ENCODE measurements at regions not wholly inside any gene's neighbourhood (a gene's known extent, or its start where the extent isn't known, plus 50 kb on each side); places are given as distances from the start of the nearest gene placed in this dataset.

DNA sequence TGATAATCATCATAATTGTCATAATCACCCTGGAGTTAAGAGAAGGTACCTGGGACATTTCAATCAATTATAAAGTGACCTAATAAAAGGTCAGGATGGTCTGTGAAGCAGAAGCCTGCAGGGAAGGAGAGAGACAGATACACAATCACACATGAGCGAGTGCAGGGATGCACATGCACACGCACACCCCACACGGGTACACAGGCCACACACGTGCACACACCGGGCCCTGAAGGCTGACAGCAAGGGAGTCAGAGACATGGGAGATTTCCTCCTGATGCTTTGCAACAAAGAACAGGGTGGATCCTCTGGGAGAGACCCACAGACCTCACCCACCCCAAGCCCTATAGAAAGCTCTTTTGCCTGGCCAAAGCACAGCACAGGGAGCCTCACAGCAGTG lies 82.3 kb upstream of the ZC3H12A start:
- intact Hi-C loops (cut with DNase I): no loop called here
- Histone ChIP-seq H3K4me3 (ENCODE audit: low read length) (no peak overlapping the region), H3K27ac (ENCODE audit: low read length) (no peak overlapping the region), H3K27me3 (ENCODE audit: control insufficient read depth, insufficient read depth) (no peaks in the 10 kb centered on the region), H3K9me3 (ENCODE audit: control insufficient read depth, low read length) (no peaks in the 10 kb centered on the region), H3K4me1 (ENCODE audit: control insufficient read depth, insufficient read depth, low read length) (no peaks in the 10 kb centered on the region)
- no peak for ATAC-seq
- WGBS: 70% methylated on average over 5 of the region's 5 CpGs
- no peak for DNase-seq

DNA sequence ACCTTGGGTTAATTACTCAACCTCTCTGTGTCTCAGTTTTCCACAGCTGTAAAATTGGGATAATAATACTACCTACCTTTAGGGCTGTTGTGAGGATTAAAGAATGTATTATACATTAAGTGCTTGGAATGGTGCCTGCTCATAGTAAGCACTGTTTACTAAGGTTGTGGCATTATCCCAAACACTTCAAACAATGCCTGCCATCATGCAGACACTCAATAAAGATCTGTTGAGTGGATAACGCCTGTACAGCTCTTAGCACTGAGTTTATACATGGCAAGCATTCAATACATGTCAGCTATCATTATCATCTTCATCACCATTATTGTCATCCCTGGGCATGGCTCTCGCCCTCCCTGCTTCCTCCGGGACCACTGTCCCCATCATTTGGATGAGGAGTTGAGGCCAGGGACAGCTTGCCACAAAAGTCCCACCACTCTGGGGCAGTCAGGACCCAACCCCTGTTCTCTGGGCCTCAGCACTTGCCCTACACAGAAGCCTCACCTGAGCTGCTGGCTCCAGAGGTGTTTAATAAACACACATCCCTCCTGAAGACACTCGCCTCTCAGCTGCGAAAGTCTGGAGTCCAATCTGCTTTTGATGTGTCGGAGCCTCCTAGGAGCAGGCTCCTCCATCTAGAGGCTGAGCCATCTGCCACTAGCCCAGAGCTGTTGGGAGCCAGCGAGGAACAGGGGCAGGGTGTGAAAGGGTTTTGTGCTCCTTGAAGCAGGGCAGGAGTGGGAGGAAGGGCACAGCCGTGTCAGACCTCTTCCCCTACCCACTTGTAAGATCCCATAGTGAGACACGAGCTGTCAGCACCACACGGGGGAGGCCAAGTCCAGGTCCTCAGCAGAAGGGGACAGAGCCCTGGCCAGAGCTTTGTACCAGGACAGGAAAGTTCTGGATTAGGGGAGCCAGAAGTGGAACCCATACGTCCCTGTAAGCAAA lies 80.9 kb upstream of the ZC3H12A start:
- DNase-seq (no peak), ATAC-seq (no peak)
- no peak overlapping the region for H3K27ac ChIP-seq (ENCODE audit: low read length)
- H3K27me3 ChIP-seq (ENCODE audit: control insufficient read depth, insufficient read depth): no peaks in the 10 kb centered on the region
- H3K4me1 ChIP-seq (ENCODE audit: control insufficient read depth, insufficient read depth, low read length): no peaks in the 10 kb centered on the region
- intact Hi-C loops (cut with DNase I): no loop called here
- H3K9me3 ChIP-seq (ENCODE audit: control insufficient read depth, low read length): no peaks in the 10 kb centered on the region
- WGBS: 45% methylated on average over 11 of the region's 11 CpGs
- H3K4me3 ChIP-seq (ENCODE audit: low read length): no peak overlapping the region

DNA sequence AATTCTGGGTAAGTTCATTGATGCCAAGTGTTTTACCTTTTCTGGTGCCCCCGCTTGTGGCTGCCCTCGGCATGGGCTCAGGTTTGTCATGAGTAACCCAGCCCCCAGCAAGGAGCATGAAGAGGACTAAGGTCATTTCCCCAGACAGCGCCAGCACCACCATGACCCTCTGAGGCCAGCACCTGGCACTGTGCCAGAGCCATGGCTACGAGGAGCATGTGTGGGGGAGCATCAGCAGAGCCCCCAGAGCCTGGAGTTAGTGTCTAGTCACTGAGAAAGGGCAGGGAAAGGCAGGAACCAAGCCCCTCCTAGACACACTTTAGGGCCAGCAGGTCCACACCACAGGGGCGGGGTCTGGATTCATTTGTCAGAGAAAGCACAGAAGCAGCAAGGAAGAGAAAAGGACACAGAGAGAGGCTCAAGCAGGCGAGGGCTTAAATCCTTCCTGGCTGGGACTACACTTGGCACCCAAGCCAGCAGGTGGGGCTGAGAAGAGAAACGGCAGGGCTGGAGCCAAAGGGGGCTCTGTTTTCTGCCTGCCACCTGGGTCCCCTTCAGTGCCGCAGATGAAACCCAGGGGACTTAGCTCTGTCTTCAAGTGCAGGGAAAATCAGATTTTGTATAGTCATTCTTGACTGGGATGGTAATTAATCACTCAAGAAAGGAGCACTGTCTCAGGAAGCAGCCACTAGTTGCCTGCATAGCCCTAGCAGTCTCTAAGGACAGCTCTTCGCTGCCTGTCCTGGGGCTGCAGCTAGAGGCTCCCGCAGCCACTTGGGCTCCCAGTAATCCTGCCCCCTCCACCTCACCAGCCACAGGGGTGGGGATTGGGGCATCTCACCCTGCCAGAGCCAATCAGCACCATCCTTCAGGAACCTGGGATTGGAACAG lies 79.6 kb upstream of the ZC3H12A start:
- H3K27ac ChIP-seq (ENCODE audit: low read length): no peak overlapping the region
- no peaks in the 10 kb centered on the region for H3K9me3 ChIP-seq (ENCODE audit: control insufficient read depth, low read length)
- WGBS: 32% methylated on average over 10 of the region's 10 CpGs
- intact Hi-C loops (cut with DNase I): no loop called here
- H3K4me1 ChIP-seq (ENCODE audit: control insufficient read depth, insufficient read depth, low read length): no peaks in the 10 kb centered on the region
- H3K4me3 ChIP-seq (ENCODE audit: low read length): no peak overlapping the region
- H3K27me3 ChIP-seq (ENCODE audit: control insufficient read depth, insufficient read depth): no peaks in the 10 kb centered on the region
- DNase-seq (no peak), ATAC-seq (no peak)

DNA sequence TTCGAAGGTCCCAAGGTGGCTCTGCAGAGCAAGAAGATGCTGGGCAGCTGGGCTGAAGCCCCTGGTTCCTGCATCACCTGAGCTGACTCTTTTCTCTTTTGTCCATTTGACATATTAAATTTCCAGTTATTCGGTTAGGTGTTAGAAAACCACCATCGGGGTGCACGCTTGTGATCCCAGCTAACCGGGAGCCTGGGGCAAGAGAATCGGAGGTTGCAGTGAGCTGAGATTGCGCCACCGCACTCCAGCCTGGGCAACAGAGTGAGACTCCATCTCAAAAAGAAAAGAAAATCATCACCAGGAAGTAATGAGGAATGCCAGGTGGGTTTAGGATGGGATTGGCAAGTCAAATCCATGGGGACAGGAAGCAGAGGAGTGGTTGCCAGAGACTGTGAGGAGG lies 76.3 kb upstream of the ZC3H12A start:
- 92% methylated on average over 8 of the region's 8 CpGs for WGBS
- no peaks in the 10 kb centered on the region for H3K27me3 ChIP-seq (ENCODE audit: control insufficient read depth, insufficient read depth)
- intact Hi-C loops (cut with DNase I): no loop called here

DNA sequence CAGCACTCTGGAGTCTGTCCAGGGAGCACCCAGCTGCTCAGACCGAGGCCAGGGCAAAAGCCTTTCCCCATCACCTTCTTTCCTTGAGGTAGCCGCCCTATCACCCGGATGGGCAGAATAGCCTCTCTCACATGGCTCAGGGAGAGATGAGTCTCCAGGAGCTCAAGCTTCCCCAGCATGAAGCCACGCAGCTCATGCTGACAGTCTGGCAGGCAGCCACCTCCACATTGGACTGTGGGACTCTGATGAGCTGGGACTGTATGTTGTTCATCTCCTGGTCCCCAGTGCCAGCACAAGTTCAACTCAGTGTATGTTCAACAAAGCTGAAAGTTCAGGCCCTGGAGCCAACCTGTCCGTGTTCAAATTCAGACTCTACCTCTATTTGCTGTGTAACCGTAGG lies 75.2 kb upstream of the ZC3H12A start:
- no peak for DNase-seq
- Histone ChIP-seq H3K27ac (ENCODE audit: low read length) (no peak overlapping the region), H3K4me3 (ENCODE audit: low read length) (no peak overlapping the region), H3K9me3 (ENCODE audit: control insufficient read depth, low read length) (no peaks in the 10 kb centered on the region), H3K27me3 (ENCODE audit: control insufficient read depth, insufficient read depth) (no peaks in the 10 kb centered on the region), H3K4me1 (ENCODE audit: control insufficient read depth, insufficient read depth, low read length) (no peaks in the 10 kb centered on the region)
- ATAC-seq: no peak
- intact Hi-C loops (cut with DNase I): no loop called here
- 70% methylated on average over 6 of the region's 6 CpGs for WGBS

More for the DNA sequence above, 76.3 kb upstream of the ZC3H12A start:
- no peak for ATAC-seq
- Histone ChIP-seq H3K9me3 (ENCODE audit: control insufficient read depth, low read length) (no peaks in the 10 kb centered on the region), H3K27ac (ENCODE audit: low read length) (no peak overlapping the region), H3K4me3 (ENCODE audit: low read length) (no peak overlapping the region), H3K4me1 (ENCODE audit: control insufficient read depth, insufficient read depth, low read length) (no peaks in the 10 kb centered on the region)
- DNase-seq: no peak

DNA sequence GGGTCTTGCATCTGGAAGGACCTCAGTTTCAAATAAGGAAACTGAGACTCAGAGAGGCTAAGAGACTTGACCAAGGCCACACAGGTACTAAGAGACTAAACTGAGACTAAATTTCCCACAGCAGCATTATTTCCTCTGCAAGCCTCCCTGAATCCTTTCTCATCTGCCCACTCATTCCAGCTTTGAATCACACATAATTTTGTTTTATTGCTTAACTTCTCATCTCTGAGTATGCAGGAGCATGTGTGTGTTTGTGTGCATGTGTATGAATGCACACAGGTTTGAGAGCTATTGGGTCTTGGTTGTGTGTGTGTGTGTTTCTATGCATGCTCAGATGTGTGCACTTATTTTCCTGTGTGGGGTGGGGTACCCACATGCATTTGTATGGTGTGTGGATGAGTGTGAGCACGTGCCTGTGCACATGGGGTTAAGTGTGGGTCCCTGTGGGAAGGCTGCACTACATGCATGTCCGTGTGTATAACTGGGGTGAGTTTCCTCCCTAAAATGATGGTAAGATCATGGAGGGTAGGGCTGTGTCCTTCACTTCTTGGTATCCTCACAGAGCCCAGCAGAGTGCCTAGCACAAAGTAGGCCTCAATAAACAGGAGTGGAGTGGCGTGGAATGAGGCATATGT lies 74.4 kb upstream of the ZC3H12A start:
- Histone ChIP-seq H3K4me3 (ENCODE audit: low read length) (no peak overlapping the region), H3K27me3 (ENCODE audit: control insufficient read depth, insufficient read depth) (no peaks in the 10 kb centered on the region), H3K4me1 (ENCODE audit: control insufficient read depth, insufficient read depth, low read length) (no peaks in the 10 kb centered on the region), H3K27ac (ENCODE audit: low read length) (no peak overlapping the region), H3K9me3 (ENCODE audit: control insufficient read depth, low read length) (no peaks in the 10 kb centered on the region)
- DNase-seq (no peak), ATAC-seq (no peak)
- intact Hi-C loops (cut with DNase I): no loop called here
- WGBS: 56% methylated on average over 3 of the region's 3 CpGs

DNA sequence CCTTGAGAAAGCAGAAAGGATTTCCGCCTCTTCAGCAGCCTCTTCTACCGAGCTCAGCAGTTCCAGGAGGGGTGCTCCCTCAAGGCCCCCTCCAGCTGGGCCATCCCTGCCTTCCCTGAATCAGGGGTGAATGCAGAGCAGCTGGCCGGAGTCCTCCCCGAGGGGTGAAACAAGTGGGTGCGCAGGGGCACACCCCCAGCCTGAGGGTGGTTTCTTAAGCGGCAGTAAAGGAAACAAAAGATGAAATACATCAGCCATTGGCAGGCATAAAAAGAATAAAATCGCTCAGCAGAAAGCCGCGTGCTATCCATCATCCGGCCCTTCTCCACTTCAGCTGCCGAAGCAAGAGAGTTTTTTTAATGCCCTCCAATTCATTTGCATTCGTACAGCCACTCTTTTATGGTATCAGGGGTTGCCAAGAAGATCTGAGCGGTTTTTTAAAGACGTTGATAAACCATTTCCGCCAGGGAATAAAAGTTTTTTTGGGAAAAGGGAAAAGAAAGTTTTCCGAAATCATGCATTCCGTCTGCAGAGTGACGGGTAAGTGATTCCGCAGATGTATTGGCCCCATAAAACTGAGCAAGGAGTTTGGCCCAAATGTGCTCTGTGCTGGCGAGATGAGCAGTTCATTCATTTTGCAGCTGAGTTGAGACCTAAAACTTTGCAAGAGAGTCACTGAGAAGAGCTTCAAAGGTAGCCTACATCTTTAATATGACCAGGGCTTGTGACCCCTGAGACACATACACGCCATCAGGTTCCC lies 73.7 kb upstream of the ZC3H12A start:
- Histone ChIP-seq H3K9me3 (ENCODE audit: control insufficient read depth, low read length) (no peaks in the 10 kb centered on the region), H3K27ac (ENCODE audit: low read length) (no peak overlapping the region), H3K4me3 (ENCODE audit: low read length) (no peak overlapping the region), H3K4me1 (ENCODE audit: control insufficient read depth, insufficient read depth, low read length) (no peaks in the 10 kb centered on the region), H3K27me3 (ENCODE audit: control insufficient read depth, insufficient read depth) (no peaks in the 10 kb centered on the region)
- no peak for DNase-seq
- ATAC-seq: no peak
- intact Hi-C loops (cut with DNase I): no loop called here
- 71% methylated on average over 21 of the region's 21 CpGs for WGBS

DNA sequence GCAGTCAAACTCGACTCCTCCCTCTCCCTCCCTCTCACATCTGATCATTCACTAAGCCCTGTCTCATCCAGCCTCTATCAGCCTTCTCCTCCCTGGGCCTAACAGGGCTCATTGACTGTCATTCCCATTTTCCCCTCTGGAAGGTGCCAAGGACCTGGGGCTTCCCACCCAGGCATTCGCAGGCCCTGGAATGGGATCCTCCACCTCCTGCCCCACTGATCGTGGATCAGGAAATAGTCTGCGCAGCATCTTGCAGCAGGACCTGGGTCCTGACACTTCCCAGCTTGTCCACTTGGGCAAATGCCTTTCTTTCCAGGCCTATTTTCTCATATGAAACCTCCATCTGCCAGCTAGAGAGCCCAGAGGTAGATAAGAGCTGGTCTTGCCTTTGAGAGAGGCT lies 71.2 kb upstream of the ZC3H12A start:
- H3K4me1 ChIP-seq (ENCODE audit: control insufficient read depth, insufficient read depth, low read length): no peaks in the 10 kb centered on the region
- WGBS: 70% methylated on average over 4 of the region's 4 CpGs
- DNase-seq: no peak
- no peak for ATAC-seq
- no peaks in the 10 kb centered on the region for H3K27me3 ChIP-seq (ENCODE audit: control insufficient read depth, insufficient read depth)
- intact Hi-C loops (cut with DNase I): no loop called here
- H3K27ac ChIP-seq (ENCODE audit: low read length): no peak overlapping the region
- no peaks in the 10 kb centered on the region for H3K9me3 ChIP-seq (ENCODE audit: control insufficient read depth, low read length)
- H3K4me3 ChIP-seq (ENCODE audit: low read length): no peak overlapping the region

DNA sequence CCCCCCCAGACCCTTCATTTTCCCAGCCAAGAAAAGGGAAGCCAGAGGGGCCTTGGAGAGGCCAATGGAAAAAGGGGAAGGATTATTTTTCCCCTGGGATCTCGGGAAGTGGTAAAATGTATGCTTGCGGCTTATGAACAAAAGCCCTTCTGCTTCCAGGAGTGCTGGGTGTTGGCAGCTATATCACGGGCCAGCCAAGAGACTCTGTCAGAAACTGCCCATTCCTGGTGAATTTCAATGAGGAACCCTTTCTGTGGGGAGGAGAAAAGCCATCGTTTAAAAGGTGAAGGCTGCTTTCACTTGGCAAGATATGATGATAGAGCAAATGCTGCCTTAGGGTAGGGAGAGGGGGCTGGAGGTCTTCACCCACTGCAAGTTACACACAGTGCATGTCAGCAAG lies 69.7 kb upstream of the ZC3H12A start:
- Histone ChIP-seq H3K4me3 (ENCODE audit: low read length) (no peak overlapping the region), H3K9me3 (ENCODE audit: control insufficient read depth, low read length) (no peaks in the 10 kb centered on the region), H3K4me1 (ENCODE audit: control insufficient read depth, insufficient read depth, low read length) (no peaks in the 10 kb centered on the region), H3K27ac (ENCODE audit: low read length) (no peak overlapping the region), H3K27me3 (ENCODE audit: control insufficient read depth, insufficient read depth) (no peaks in the 10 kb centered on the region)
- no peak for DNase-seq
- no peak for ATAC-seq
- 52% methylated on average over 4 of the region's 4 CpGs for WGBS
- intact Hi-C loops (cut with DNase I): no loop called here

DNA sequence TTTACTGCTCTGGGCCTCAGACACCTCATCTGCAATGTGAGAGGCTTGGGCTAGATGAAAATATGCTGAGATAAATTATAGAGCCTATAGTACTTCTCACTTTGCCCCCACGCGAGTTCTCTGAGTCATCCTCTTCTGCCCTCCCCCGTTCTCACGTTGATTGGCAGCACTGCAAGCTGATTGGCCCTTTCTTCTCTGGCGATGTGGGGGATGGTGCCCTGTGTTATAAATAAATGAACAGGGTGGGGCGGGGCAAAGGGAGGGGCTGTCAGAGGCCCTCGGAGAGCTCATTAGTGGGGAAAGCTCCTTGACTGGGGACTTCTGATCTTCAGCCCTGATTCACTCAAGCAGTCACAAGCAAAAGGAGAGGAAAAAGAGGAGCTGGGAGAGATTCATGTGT lies 64.3 kb upstream of the ZC3H12A start:
- no peak overlapping the region for H3K4me3 ChIP-seq (ENCODE audit: low read length)
- no peak overlapping the region for H3K27ac ChIP-seq (ENCODE audit: low read length)
- WGBS: 25% methylated on average over 7 of the region's 7 CpGs
- no peaks in the 10 kb centered on the region for H3K27me3 ChIP-seq (ENCODE audit: control insufficient read depth, insufficient read depth)
- DNase-seq (no peak), ATAC-seq (no peak)
- intact Hi-C loops (cut with DNase I): no loop called here
- H3K9me3 ChIP-seq (ENCODE audit: control insufficient read depth, low read length): no peaks in the 10 kb centered on the region
- H3K4me1 ChIP-seq (ENCODE audit: control insufficient read depth, insufficient read depth, low read length): no peaks in the 10 kb centered on the region

All from right cardiac atrium (tissue), 5 donors.